Heart left ventricle (tissue), 16 donors: ENCODE measurements at regions not wholly inside any gene's neighbourhood (a gene's known extent, or its start where the extent isn't known, plus 50 kb on each side); places are given as distances from the start of the nearest gene placed in this dataset.

Source experiments
- ATAC-seq, 4 donors: fragments of 200-7000 bp; cut with Tn5 transposase; one replicate each; pipeline ENCODE4 v1.9.1; 2020 to 2022; ENCODE audit warnings: moderate library complexity in 4 of 4, mild to moderate bottlenecking in 3 of 4, moderate number of reproducible peaks in 1 of 4
- DNase-seq, 5 donors: peaks; one replicate each; pipeline ENCODE4 v3.0.0-alpha.2; 2020
- H3K27ac ChIP-seq, 12 donors: fragments of 200-600 bp; sonication (generic) in 4 of 12; one replicate each; pipeline versions ENCODE4 v1.5.0 to v1.8.0; 2016 to 2022; ENCODE audit warnings: mild to moderate bottlenecking in 2 of 12
- H3K27me3 ChIP-seq, 9 donors: fragments of 200-600 bp; sonication (generic) in 2 of 9; one replicate each; pipeline versions ENCODE4 v1.5.1 to v1.8.0; 2016 to 2022; ENCODE audit warnings: mild to moderate bottlenecking in 3 of 9
- H3K36me3 ChIP-seq, 9 donors: fragments of 200-600 bp; sonication (generic) in 2 of 9; one replicate each; pipeline versions ENCODE4 v1.5.0 to v1.8.0; 2018 to 2022; ENCODE audit warnings: mild to moderate bottlenecking in 2 of 9
- H3K4me1 ChIP-seq, 12 donors: fragments of 200-600 bp; sonication (generic) in 4 of 12; one replicate each; pipeline versions ENCODE4 v1.5.0 to v1.8.0; 2016 to 2022; ENCODE audit warnings: mild to moderate bottlenecking in 3 of 12
- H3K4me3 ChIP-seq, 12 donors: fragments of 200-600 bp; sonication (generic) in 4 of 12; one replicate each; pipeline versions ENCODE4 v1.5.0 to v1.8.0; 2017 to 2022; ENCODE audit warnings: mild to moderate bottlenecking in 9 of 12, moderate library complexity in 4 of 12
- H3K9me3 ChIP-seq, 12 donors: fragments of 200-600 bp; sonication (generic) in 4 of 12; one replicate each; pipeline versions ENCODE4 v1.5.0 to v1.8.0; 2016 to 2022; ENCODE audit warnings: mild to moderate bottlenecking in 1 of 12
- POLR2A ChIP-seq, 2 donors: fragments of 450-650 bp; IDR thresholded peaks; one replicate each; pipeline ENCODE4 v1.6.1; 2017; ENCODE audit warnings: antibody characterized with exemption in 2 of 2, mild to moderate bottlenecking in 2 of 2, moderate library complexity in 2 of 2
- WGBS, 4 donors: extraction: QIAGEN DNeasy Blood & Tissue Kit in 2 of 4; methylation state at CpG; one replicate each; pipeline versions ENCODE4 v1.1.5 to v1.1.7; 2013 to 2018; 5-methylcytosine and 5-hydroxymethylcytosine counted together
- intact Hi-C, 10 donors: fragments of 100-400 bp; cut with DNase I; formaldehyde crosslinking; loops; one replicate each; pipeline versions ENCODE4 v1.11.1 to v1.14.2; 2022
- TF ChIP-seq, protein P1 (sequence below), 12 donors: fragments of 200-600 bp; sonication (generic) in 4 of 12; IDR thresholded peaks; one replicate each; pipeline versions ENCODE4 v1.5.0 to v1.8.0; 2018 to 2022; ENCODE audit warnings: antibody characterized with exemption in 12 of 12, mild to moderate bottlenecking in 5 of 12
- donor health status: ischemic (EF 13 %, LVEDD 7.1; RV severe dilation, severe dysfunction).
- donor health status: healthy with polysubstance abuse.
- donor health status: DM: no; HTN: yes; CAD: no.
- donor health status: DM: no; HTN: no; CAD: no.
- donor health status: ischemic (EF 25% LVEDD 6.9; RV normal size, moderate dysfunction).
- donor health status: ischemic (EF 25% LVEDD 5.7; RV mildly dilated, moderate dysfunction).
- donor health status: healthy.
- donor health status: DM: yes; HTN: yes; CAD: no.
- donor health status: ischemic (EF 35%, LVEDD 5.7; RV mildly dilated, moderate dysfunction).
- donor health status: nonischemic (EF 11% LVEDD 7.7; RV severe dilation, severe dysfunction).
- donor health status: DM: yes; HTN: yes; CAD: no.
- donor health status: PGD.
- donor health status: ischemic (EF 29% LVEDD 5.4; RV normal size, mild dysfunction).
- donor health status: nonischemic (EF 23%, LVEDD 6.1; RV moderate dilation, normal function).

DNA sequence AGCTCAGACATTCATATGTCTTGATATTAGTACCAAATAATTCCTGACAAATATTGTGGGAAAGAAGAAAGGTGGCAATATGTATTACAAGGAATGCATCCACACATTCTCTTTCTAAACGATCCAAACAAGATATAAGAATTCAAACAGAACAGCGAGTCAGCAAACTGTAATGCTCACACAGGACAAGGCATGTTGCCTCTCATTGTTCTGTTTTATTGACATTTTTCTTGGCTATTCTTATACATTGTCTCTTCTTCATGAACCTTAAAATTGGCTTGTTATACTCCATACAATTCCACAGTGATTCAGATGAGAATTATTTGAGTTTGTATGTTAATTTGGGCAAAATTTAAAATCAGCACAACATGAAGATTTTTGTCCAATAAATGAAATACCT, 189.1 kb downstream of the HS3ST3B1 start:
- DNase-seq (no peak), ATAC-seq (no peak)
- 72 to 85% (median 78%) methylated on average over 2 of the region's 2 CpGs for WGBS, 4 donors
- Histone ChIP-seq H3K27ac (no peak overlapping the region), H3K4me3 (no peak overlapping the region), H3K27me3 (no peaks in the 10 kb centered on the region), H3K9me3 (peaks cover 0 to 9% (median 0%) of the 10 kb centered on the region in 12 donors), H3K4me1 (no peaks in the 10 kb centered on the region), H3K36me3 (no peaks in the 10 kb centered on the region)
- intact Hi-C loops, result no loop called here
- no peak for TF ChIP-seq POLR2A (IDR thresholded peaks at IDR 0.05)
- TF ChIP-seq, protein P1, sequence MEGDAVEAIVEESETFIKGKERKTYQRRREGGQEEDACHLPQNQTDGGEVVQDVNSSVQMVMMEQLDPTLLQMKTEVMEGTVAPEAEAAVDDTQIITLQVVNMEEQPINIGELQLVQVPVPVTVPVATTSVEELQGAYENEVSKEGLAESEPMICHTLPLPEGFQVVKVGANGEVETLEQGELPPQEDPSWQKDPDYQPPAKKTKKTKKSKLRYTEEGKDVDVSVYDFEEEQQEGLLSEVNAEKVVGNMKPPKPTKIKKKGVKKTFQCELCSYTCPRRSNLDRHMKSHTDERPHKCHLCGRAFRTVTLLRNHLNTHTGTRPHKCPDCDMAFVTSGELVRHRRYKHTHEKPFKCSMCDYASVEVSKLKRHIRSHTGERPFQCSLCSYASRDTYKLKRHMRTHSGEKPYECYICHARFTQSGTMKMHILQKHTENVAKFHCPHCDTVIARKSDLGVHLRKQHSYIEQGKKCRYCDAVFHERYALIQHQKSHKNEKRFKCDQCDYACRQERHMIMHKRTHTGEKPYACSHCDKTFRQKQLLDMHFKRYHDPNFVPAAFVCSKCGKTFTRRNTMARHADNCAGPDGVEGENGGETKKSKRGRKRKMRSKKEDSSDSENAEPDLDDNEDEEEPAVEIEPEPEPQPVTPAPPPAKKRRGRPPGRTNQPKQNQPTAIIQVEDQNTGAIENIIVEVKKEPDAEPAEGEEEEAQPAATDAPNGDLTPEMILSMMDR (IDR thresholded peaks at IDR 0.05), result no peak

DNA sequence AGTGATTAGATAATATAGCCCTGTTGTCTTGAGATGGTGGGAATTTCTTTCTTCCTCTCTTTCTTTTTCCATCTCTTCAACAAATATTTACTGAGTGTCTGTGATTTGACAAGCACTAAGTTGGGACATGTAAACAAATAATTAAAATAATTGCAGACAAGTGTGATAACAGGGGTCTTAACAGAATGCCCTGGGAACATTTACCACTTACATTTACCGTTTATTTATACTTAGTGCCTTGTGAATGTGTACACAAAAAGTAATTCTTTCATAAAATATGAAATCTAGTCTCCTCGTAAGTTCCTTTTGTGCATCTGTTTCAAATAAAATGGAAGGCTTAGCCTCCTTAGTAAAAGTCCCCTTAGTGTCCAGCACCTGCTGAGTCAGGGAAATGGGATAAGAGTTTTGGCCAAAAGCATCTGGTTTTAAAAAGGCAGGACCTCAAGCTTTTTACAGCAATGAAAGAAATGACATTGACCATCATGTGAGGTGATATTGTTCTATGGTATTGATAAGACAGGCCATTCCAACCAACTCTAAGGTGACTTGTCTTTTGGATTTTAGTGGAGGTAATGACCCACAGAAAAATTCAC, 188.2 kb downstream of the HS3ST3B1 start:
- WGBS, 4 donors, result 42 to 52% (median 48%) methylated on average over 2 of the region's 2 CpGs
- Histone ChIP-seq H3K27ac (no peak overlapping the region), H3K4me1 (no peaks in the 10 kb centered on the region), H3K9me3 (peaks cover 0 to 3% (median 0%) of the 10 kb centered on the region in 12 donors), H3K27me3 (no peaks in the 10 kb centered on the region), H3K4me3 (no peak overlapping the region), H3K36me3 (no peaks in the 10 kb centered on the region)
- ATAC-seq (no peak), DNase-seq (no peak)
- TF ChIP-seq POLR2A (IDR thresholded peaks at IDR 0.05), result no peak
- TF ChIP-seq, protein P1 (IDR thresholded peaks at IDR 0.05), result no peak
- intact Hi-C loops, result no loop called here

DNA sequence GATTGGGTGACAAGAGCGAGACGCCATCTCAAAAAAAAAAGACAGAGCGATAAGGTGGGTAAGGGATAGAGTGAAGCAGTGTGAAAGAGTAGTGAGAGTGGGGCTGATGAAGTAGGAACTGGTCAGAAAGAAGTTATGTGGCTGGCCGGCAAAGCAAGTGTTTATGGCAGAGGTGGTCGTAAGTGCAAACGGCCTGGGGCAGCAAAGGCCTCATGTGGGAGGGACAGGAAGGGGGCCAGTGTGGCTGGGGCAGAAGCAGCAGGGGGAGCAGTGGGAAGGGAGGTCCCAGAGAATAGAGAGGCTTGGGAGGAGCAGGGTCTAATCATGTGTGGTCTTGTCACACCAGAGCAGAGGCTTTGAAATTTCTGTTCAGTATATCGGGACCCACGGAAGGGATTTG, 186.2 kb downstream of the HS3ST3B1 start:
- no peak for ATAC-seq
- H3K4me1 ChIP-seq, result no peaks in the 10 kb centered on the region
- H3K9me3 ChIP-seq, result no peaks in the 10 kb centered on the region
- WGBS, 4 donors, result 82 to 95% (median 88%) methylated on average over 8 of the region's 8 CpGs
- no peak overlapping the region for H3K4me3 ChIP-seq
- no peaks in the 10 kb centered on the region for H3K36me3 ChIP-seq
- no peaks in the 10 kb centered on the region for H3K27me3 ChIP-seq
- intact Hi-C loops, result no loop called here
- H3K27ac ChIP-seq, result no peak overlapping the region
- no peak for DNase-seq
- no peak for TF ChIP-seq POLR2A (IDR thresholded peaks at IDR 0.05)
- TF ChIP-seq, protein P1 (IDR thresholded peaks at IDR 0.05), result no peak

DNA sequence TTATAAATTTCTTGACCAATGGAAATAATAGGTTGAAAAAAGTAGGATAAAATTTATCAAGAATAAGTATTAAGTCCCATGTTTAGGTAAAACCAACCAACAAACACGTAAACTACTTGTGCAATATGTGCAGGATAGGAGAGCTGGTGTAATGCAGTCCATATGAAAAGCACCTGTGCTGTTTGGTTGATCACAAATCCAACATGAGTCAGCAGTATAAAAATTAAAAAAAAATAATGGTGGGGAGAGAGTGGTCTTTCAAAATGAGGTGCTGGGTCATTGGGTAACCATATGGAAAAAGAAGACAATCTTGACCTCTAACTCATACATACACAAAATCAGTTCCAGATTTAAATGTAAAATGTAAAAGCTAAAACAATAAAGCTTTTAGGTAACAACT, 181.8 kb downstream of the HS3ST3B1 start:
- H3K4me1 ChIP-seq, result no peaks in the 10 kb centered on the region
- 80 to 96% (median 82%) methylated on average over 1 of the region's 1 CpG for WGBS, 4 donors
- DNase-seq, result no peak
- no peak for ATAC-seq
- no peak overlapping the region for H3K27ac ChIP-seq
- no peaks in the 10 kb centered on the region for H3K36me3 ChIP-seq
- H3K4me3 ChIP-seq, result no peak overlapping the region
- intact Hi-C loops, result no loop called here
- no peaks in the 10 kb centered on the region for H3K9me3 ChIP-seq
- TF ChIP-seq POLR2A (IDR thresholded peaks at IDR 0.05), result no peak
- TF ChIP-seq, protein P1 (IDR thresholded peaks at IDR 0.05), result no peak
- H3K27me3 ChIP-seq, result no peaks in the 10 kb centered on the region
